ENCODE measurements at regions not wholly inside any gene's neighbourhood (a gene's known extent, or its start where the extent isn't known, plus 50 kb on each side); places are given as distances from the start of the nearest gene placed in this dataset.

DNA sequence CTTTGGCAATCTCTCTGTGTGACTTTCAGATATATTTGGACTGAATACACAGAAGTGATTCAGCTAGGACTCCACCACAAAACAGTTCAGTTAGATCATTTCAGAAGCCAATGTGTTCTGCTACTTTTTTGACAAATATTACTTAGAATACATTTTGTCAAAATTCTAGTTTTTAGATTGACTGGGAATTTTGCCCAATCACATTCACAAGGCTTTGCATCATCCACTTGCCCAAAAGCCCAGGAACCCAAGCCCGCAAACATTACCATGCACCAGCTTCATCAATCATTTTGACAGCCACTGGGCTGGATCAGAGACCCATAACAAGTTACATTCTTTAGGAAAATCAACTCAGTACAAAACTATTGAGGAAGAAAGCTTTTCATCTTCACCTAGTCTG lies 256.6 kb upstream of the NDST3 start:
- no peaks in the 10 kb centered on the region for H3K27me3 Mint-ChIP-seq
- no peak overlapping the region for H3K27ac Mint-ChIP-seq
- H3K36me3 Mint-ChIP-seq: no peaks in the 10 kb centered on the region
- ATAC-seq: no peak
- DNase-seq: no peak
- H3K9me3 Mint-ChIP-seq: peaks cover 0 to 3% (median 0%) of the 10 kb centered on the region in 9 donors
- POLR2A ChIA-PET: no interaction called here
- no peak overlapping the region for H3K4me3 Mint-ChIP-seq
- no peaks in the 10 kb centered on the region for H3K4me1 Mint-ChIP-seq

GRCh38 chr4:117783716-117784115 lies 250.6 kb upstream of the NDST3 start:
- no peak for ATAC-seq
- H3K9me3 Mint-ChIP-seq: no peaks in the 10 kb centered on the region
- H3K36me3 Mint-ChIP-seq: no peaks in the 10 kb centered on the region
- POLR2A ChIA-PET: no interaction called here
- no peaks in the 10 kb centered on the region for H3K27me3 Mint-ChIP-seq
- H3K27ac Mint-ChIP-seq: no peak overlapping the region
- no peak for DNase-seq
- no peaks in the 10 kb centered on the region for H3K4me1 Mint-ChIP-seq
- no peak overlapping the region for H3K4me3 Mint-ChIP-seq

DNA sequence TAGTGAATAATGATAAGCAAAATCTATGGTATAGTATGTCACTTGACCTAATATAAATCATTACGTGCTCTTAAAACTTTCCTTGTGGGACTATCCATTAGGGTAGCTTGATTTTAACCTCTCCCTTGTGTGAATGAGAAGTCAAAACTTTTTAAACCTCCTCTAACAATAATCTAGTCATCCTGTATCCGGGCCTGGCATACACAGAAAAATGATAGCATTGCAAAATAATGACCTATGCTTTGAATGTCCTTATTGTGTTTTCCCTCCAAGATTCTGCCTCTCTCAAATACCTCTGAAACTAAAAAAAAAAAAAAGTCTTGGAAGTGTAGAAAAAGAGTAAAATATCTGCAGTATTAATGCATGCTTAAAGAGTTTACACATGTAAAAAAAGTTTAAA lies 250.0 kb upstream of the NDST3 start:
- POLR2A ChIA-PET: no interaction called here
- H3K4me1 Mint-ChIP-seq: no peaks in the 10 kb centered on the region
- no peak overlapping the region for H3K4me3 Mint-ChIP-seq
- H3K36me3 Mint-ChIP-seq: no peaks in the 10 kb centered on the region
- no peak for ATAC-seq
- DNase-seq: no peak
- no peak overlapping the region for H3K27ac Mint-ChIP-seq
- H3K9me3 Mint-ChIP-seq: no peaks in the 10 kb centered on the region
- no peaks in the 10 kb centered on the region for H3K27me3 Mint-ChIP-seq

- no peak for DNase-seq
- peaks cover 0 to 2% (median 0%) of the 10 kb centered on the region in 5 donors for H3K27me3 Mint-ChIP-seq
- POLR2A ChIA-PET: no interaction called here
- no peak overlapping the region for H3K27ac Mint-ChIP-seq
- ATAC-seq: no peak
- H3K4me1 Mint-ChIP-seq: no peaks in the 10 kb centered on the region
- H3K4me3 Mint-ChIP-seq: no peak overlapping the region
- H3K36me3 Mint-ChIP-seq: no peaks in the 10 kb centered on the region
- peaks cover 0 to 5% (median 0%) of the 10 kb centered on the region in 9 donors for H3K9me3 Mint-ChIP-seq
Observed at GRCh38 chr4:117786566-117786965, 247.7 kb upstream of the NDST3 start.

DNA sequence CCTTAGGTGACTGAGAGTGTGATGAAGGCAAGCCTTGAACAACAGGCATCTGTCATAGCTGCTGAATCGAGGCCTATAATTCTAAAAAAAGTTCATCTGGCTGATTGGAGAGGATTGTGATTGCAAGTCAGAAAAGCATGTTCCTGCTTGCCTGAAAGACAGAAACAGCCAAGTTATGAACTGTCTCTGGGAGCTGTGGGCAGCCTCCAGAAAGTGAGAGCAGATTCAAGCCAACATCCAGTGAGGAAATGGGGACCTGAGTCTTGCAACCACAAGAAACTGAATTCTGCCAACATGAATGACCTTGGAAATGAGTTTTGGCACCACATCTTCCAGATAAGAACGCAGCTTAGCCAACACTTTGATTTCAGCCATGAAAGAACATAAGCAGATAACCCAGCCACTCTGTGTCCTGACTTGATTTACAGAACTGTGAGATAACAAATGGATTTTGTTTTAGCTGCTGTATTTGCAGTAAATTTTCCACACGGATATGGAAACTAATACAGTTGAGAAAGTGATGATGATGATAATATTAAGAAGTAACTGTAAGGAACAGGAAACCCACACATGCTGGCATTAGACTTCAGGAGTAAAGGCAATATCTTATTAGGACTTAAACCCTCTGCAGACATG lies 240.3 kb upstream of the NDST3 start:
- Mint-ChIP-seq H3K27ac (no peak overlapping the region), H3K4me1 (no peaks in the 10 kb centered on the region), H3K9me3 (peaks cover 0 to 5% (median 0%) of the 10 kb centered on the region in 9 donors), H3K36me3 (no peaks in the 10 kb centered on the region), H3K27me3 (peaks cover 0 to 2% (median 0%) of the 10 kb centered on the region in 5 donors), H3K4me3 (no peak overlapping the region)
- no peak for ATAC-seq
- POLR2A ChIA-PET: no interaction called here
- no peak for DNase-seq

DNA sequence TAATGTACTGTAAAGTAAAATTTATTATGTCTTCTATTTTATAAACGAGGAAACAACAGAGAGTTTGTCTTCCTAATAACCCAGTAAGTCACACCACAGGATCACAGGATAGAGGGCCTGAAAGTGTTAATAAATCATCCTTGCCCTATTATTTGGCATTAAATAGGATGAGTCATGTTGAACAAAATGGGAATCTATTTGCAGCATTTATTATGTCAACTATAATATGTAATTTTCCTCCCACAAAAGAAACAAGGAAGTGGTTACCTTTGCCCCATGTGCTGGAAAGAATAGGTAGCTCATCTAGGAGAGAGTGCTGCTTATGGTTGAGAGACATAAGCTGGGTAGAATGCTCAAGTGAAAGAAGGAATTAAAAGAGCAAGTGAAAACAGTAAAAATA lies 237.6 kb upstream of the NDST3 start:
- Mint-ChIP-seq H3K4me3 (no peak overlapping the region), H3K9me3 (no peaks in the 10 kb centered on the region), H3K27ac (no peak overlapping the region), H3K27me3 (no peaks in the 10 kb centered on the region), H3K4me1 (no peaks in the 10 kb centered on the region), H3K36me3 (no peaks in the 10 kb centered on the region)
- POLR2A ChIA-PET: no interaction called here
- no peak for DNase-seq
- no peak for ATAC-seq

GRCh38 chr4:117800636-117801035 lies 233.7 kb upstream of the NDST3 start:
- H3K9me3 Mint-ChIP-seq: peaks cover 0 to 4% (median 0%) of the 10 kb centered on the region in 9 donors
- H3K4me3 Mint-ChIP-seq: no peak overlapping the region
- no peaks in the 10 kb centered on the region for H3K27me3 Mint-ChIP-seq
- H3K27ac Mint-ChIP-seq: no peak overlapping the region
- H3K36me3 Mint-ChIP-seq: no peaks in the 10 kb centered on the region
- ATAC-seq: no peak
- no peaks in the 10 kb centered on the region for H3K4me1 Mint-ChIP-seq
- POLR2A ChIA-PET: no interaction called here
- DNase-seq: no peak

- no peak overlapping the region for H3K27ac Mint-ChIP-seq
- H3K4me3 Mint-ChIP-seq: no peak overlapping the region
- no peak for DNase-seq
- H3K4me1 Mint-ChIP-seq: no peaks in the 10 kb centered on the region
- no peaks in the 10 kb centered on the region for H3K36me3 Mint-ChIP-seq
- POLR2A ChIA-PET: no interaction called here
- H3K27me3 Mint-ChIP-seq: no peaks in the 10 kb centered on the region
- H3K9me3 Mint-ChIP-seq: peaks cover 0 to 4% (median 0%) of the 10 kb centered on the region in 9 donors
- no peak for ATAC-seq
Observed at GRCh38 chr4:117801756-117802155, 232.5 kb upstream of the NDST3 start.

- H3K4me3 Mint-ChIP-seq: no peak overlapping the region
- POLR2A ChIA-PET: no interaction called here
- no peaks in the 10 kb centered on the region for H3K4me1 Mint-ChIP-seq
- ATAC-seq (no peak), DNase-seq (no peak)
- no peaks in the 10 kb centered on the region for H3K36me3 Mint-ChIP-seq
- peaks cover 0 to 3% (median 0%) of the 10 kb centered on the region in 5 donors for H3K27me3 Mint-ChIP-seq
- H3K27ac Mint-ChIP-seq: no peak overlapping the region
- H3K9me3 Mint-ChIP-seq: peaks cover 0 to 2% (median 0%) of the 10 kb centered on the region in 9 donors
Observed at GRCh38 chr4:117811731-117812130, 222.6 kb upstream of the NDST3 start.

GRCh38 chr4:117814277-117815246 lies 219.7 kb upstream of the NDST3 start:
- H3K27me3 Mint-ChIP-seq: peaks cover 0 to 3% (median 0%) of the 10 kb centered on the region in 5 donors
- H3K9me3 Mint-ChIP-seq: peaks cover 0 to 2% (median 0%) of the 10 kb centered on the region in 9 donors
- H3K36me3 Mint-ChIP-seq: no peaks in the 10 kb centered on the region
- ATAC-seq: no peak
- POLR2A ChIA-PET: no interaction called here
- no peak overlapping the region for H3K4me3 Mint-ChIP-seq
- H3K4me1 Mint-ChIP-seq: no peaks in the 10 kb centered on the region
- no peak for DNase-seq
- H3K27ac Mint-ChIP-seq: no peak overlapping the region

DNA sequence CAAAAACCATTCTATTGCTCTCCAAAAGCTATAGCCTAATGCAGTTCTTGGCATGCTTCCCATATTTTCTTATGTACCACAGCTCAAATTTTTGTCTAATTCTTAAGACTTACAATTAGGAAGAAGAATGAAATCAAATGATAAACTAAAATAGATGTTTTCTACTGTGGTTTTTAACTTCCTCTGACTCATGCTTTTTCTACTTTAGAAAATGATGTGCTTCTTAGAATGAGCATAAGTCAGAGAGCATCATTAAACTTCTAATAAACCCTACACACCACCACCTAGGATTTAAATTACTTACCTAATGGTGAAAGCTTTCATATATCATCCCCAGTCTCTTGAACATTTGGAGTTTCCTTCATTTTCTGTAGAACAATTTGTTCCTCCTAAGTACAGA lies 217.0 kb upstream of the NDST3 start:
- no peaks in the 10 kb centered on the region for H3K9me3 Mint-ChIP-seq
- H3K4me1 Mint-ChIP-seq: no peaks in the 10 kb centered on the region
- POLR2A ChIA-PET: no interaction called here
- ATAC-seq: no peak
- H3K36me3 Mint-ChIP-seq: no peaks in the 10 kb centered on the region
- no peak overlapping the region for H3K4me3 Mint-ChIP-seq
- no peaks in the 10 kb centered on the region for H3K27me3 Mint-ChIP-seq
- no peak overlapping the region for H3K27ac Mint-ChIP-seq
- no peak for DNase-seq

DNA sequence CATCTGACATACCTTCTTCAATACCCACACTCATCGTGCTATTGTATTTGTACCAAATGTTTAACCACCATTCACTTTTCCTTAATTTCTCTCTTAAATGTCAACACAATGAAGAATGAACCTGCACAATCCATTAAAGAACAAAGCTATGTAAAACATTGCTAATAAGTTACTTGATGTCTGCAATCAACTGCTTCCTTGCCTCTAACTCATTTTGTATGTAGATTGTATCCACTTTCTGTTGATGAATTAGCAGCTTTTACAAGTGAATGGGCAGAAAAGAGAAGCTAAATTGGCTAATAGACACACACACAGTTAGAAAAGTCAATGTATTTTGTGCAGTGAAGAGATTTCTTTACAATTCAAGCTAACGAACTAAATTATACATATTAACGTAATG lies 212.5 kb upstream of the NDST3 start:
- H3K36me3 Mint-ChIP-seq: no peaks in the 10 kb centered on the region
- DNase-seq (no peak), ATAC-seq (no peak)
- H3K4me1 Mint-ChIP-seq: no peaks in the 10 kb centered on the region
- POLR2A ChIA-PET: no interaction called here
- no peak overlapping the region for H3K27ac Mint-ChIP-seq
- H3K9me3 Mint-ChIP-seq: no peaks in the 10 kb centered on the region
- no peak overlapping the region for H3K4me3 Mint-ChIP-seq
- no peaks in the 10 kb centered on the region for H3K27me3 Mint-ChIP-seq

- no peaks in the 10 kb centered on the region for H3K36me3 Mint-ChIP-seq
- peaks cover 0 to 3% (median 0%) of the 10 kb centered on the region in 9 donors for H3K9me3 Mint-ChIP-seq
- no peak overlapping the region for H3K4me3 Mint-ChIP-seq
- POLR2A ChIA-PET: no interaction called here
- ATAC-seq: no peak
- no peak overlapping the region for H3K27ac Mint-ChIP-seq
- no peak for DNase-seq
- H3K4me1 Mint-ChIP-seq: no peaks in the 10 kb centered on the region
- no peaks in the 10 kb centered on the region for H3K27me3 Mint-ChIP-seq
Observed at GRCh38 chr4:117823388-117823787, 210.9 kb upstream of the NDST3 start.

Data from naive thymus-derived CD8-positive, alpha-beta T cell (primary cell).